SKM-1 treated with dmso at 0.1 percent for 144 hours (cell line): ENCODE measurements at regions not wholly inside any gene's neighbourhood (a gene's known extent, or its start where the extent isn't known, plus 50 kb on each side); places are given as distances from the start of the nearest gene placed in this dataset.

ENCODE experiments used
- DNase-seq: peaks from one replicate; lab custom pipeline; 2025; ENCODE audit not compliant: unreplicated experiment; lab: John Stamatoyannopoulos, UW

DNA sequence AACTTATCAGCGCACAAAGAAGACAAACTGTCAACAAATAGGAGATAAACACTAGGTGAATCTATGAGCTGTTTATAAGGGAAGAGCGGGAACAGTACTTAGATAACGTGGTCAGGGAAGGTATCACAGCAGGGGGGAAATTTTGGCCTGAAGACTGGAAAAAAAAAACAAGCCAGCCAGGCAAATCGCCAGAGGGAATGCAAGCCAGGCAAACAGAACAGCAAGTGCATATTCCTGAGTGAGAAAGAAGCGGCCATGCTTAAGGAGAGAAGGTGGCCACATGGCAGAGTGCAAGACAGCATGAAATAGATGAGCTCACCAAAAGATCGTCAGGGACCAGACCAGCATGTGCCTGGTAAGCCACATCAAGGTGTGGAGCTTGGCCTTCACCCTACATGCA, 466.5 kb upstream of the ARID1B start:
- DNase-seq, result no peak

GRCh38 chr6:156309017-156309416, 468.2 kb upstream of the ARID1B start:
- DNase-seq, result no peak

- no peak for DNase-seq
Measured at GRCh38 chr6:156308604-156309003, 468.6 kb upstream of the ARID1B start.

GRCh38 chr6:156306531-156306930, 470.6 kb upstream of the ARID1B start:
- no peak for DNase-seq

GRCh38 chr6:156283091-156283490, 494.1 kb upstream of the ARID1B start:
- no peak for DNase-seq

GRCh38 chr6:156282087-156282486, 495.1 kb upstream of the ARID1B start:
- no peak for DNase-seq

DNA sequence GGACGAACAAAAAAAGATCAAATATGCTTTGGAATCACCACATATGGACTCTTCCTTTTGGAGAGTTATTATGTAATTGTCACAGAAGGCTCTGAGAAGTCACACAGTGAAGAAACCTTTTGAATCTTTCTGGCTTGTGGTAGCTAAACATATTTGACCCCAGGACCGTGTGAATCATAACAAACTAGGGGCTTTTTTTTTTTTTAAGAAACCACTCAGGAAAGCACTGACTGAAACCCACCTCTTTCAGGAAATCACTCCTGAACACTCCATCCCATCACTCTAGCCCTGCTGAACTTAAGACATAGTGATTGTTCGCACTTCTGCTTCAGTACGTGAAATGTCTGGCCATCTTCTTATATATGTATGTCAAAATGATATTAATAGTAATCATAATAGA, 495.9 kb upstream of the ARID1B start:
- no peak for DNase-seq

DNA sequence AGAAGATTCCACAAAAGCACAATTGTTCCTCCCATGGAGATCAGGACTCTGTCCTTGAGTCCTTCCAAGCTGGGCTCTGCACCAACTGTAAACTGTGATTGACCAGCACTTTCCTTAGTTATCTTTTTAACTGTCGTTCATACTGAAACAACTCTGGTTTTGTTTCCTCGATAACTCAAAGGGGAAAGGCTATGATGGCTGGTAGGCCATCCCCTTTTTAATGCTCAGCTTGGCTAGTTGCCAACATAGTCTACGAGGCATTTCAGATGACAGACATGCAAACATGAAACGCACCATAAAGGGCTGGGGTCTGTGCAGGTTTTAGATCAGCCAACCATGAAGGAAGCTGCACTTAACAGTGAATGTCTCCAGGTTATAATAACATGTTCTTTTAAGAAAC, 497.1 kb upstream of the ARID1B start:
- DNase-seq, result no peak

GRCh38 chr6:156279261-156279969, 497.8 kb upstream of the ARID1B start:
- no peak for DNase-seq

- no peak for DNase-seq
Measured at GRCh38 chr6:156273065-156273711, 504.0 kb upstream of the ARID1B start.

GRCh38 chr6:156269751-156270369, 507.3 kb upstream of the ARID1B start:
- DNase-seq, result no peak

DNA sequence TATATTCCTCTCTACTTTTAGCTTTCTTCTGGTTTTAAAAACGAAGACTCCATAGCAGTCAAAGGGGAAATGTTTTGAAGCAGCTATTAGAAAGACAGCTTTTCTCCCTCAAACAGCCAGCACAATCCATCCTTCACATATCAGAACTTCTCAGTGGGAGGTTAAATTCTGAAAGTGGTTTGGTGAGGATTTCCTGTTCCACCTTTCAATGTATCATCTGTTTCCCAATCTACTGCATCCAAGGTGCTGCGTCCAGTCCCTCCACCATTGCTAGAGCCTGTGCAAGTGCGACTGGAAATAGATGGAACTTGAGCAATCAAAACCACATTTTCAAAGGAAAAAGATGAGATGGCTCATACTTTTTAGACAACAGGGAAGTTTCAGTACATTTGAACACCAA, 508.3 kb upstream of the ARID1B start:
- DNase-seq, result no peak

GRCh38 chr6:156262014-156262413, 515.2 kb upstream of the ARID1B start:
- DNase-seq, result no peak

DNA sequence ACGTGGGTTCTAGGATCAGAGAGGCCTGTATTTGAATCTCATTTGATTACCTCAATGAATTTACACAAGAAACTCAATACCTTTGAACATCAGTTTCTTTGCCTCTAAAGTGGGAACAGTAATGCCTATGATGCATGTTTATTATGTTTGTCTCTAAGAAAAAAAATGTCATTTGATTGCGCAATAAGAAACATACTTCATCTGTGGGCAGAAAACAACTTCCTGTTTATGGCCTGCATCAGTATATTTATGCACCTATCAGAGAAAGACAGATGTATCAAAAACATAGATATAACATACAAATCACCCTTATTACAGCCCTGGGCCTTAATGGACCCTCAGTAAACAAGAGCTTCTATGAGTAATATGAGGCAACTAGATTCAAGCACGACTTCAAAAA, 516.4 kb upstream of the ARID1B start:
- DNase-seq, result no peak

- no peak for DNase-seq
Measured at GRCh38 chr6:156258981-156259380, 518.2 kb upstream of the ARID1B start.

DNA sequence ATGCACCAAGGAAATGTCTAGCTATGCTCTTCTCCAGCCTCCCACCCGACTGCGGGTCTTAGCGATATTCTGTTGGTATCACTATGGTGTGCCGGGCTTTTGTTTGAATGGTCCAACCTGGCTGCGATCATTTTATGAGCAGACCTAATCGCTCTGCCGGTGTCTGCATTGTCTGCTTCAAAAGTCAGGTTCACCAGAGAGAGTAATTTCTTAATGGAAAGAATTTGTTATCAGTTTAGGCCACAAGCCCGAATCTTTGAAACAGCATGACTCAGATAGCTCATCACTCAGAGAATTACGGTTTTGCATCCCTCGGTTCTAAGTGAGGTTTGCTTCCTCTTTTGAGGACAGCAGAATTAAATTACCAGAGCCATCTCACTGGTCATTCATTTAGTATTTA, 521.0 kb upstream of the ARID1B start:
- DNase-seq, result no peak

- DNase-seq, result no peak
Measured at GRCh38 chr6:156254240-156254639, 522.9 kb upstream of the ARID1B start.

DNA sequence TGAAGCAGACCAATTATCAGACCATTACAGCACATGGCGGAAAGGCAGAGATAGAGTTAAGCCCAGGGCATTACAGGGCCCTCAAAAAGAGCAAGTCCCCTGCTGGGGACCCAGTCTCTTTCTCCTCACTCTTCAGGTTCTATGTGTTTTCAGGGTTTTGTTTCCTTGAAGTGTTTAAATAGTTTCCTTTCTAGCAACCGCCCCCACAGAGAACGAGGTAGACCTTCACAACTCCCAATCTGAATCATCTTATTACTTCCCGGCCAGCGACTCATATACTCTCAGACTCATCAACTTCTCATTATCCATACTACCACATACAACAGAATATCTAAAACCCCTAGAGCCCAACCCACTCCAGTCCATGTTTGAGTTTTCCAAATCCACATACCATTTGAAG, 526.6 kb upstream of the ARID1B start:
- no peak for DNase-seq

DNA sequence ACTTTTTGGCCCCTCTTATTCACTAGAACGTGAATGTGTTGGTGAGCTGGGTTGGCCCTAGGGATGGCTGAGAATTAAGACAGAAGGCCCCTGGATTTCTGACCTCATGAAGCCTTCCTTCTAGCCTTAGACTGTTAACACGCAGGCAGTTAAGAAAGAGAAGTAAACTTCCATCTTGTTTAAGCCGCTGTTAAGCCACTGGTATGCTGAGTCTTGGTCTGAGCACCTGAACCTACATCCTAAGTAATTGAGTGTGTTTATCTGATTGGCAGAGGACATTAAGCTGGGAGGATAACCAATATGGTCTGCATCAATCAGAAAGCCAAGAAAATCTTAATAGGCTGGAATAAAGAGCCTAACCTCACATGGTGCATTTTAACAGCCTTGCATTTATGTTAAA, 535.0 kb upstream of the ARID1B start:
- DNase-seq, result no peak

- DNase-seq, result no peak
Measured at GRCh38 chr6:156231026-156231765, 546.0 kb upstream of the ARID1B start.

DNA sequence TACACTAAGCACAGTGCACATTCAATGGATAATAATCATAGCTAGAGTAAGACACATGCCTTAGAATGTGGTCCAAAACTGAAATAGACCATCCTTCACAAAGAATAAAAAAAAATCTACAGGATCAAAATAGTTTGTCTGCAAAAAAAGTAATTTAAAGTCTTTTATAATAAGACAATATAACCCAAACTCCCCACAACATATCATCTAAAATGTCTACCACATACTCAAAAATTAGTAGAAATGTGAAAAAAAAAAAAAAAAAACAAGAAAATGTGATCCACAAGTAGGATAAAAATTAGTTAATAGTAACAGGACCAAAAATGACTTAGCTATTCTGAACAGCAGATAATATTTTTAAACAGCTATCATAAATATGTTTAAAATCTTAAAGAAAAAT, 557.2 kb upstream of the ARID1B start:
- DNase-seq, result no peak

GRCh38 chr6:156205678-156206077, 571.5 kb upstream of the ARID1B start:
- no peak for DNase-seq
